IMR-90 (cell line): ENCODE measurements at regions not wholly inside any gene's neighbourhood (a gene's known extent, or its start where the extent isn't known, plus 50 kb on each side); places are given as distances from the start of the nearest gene placed in this dataset.

ENCODE experiments used
- BHLHE40 ChIP-seq: fragments of 150-350 bp; IDR thresholded peaks from 2 replicates; pipeline ENCODE4 v1.6.1; 2016; ENCODE audit warnings: mild to moderate bottlenecking, low read depth, low read length
- CEBPB ChIP-seq: IDR thresholded peaks from 2 replicates; pipeline ENCODE4 v1.6.1; 2012; ENCODE audit warnings: low read depth, low read length, improper control_type of control experiment
- POLR2A ChIP-seq: IDR thresholded peaks from 2 replicates; pipeline ENCODE4 v1.6.1; 2012; ENCODE audit warnings: mild to moderate bottlenecking, low read depth, low read length
- RAD21 ChIP-seq: IDR thresholded peaks from 2 replicates; pipeline ENCODE4 v1.6.1; 2012; ENCODE audit warnings: low read length, improper control_type of control experiment
- RCOR1 ChIP-seq: IDR thresholded peaks from 2 replicates; pipeline ENCODE4 v1.6.1; 2012; ENCODE audit warnings: mild to moderate bottlenecking, low read length, improper control_type of control experiment; ENCODE audit not compliant: insufficient replicate concordance
- TF ChIP-seq, protein P1 (sequence below): conservative IDR thresholded peaks from 2 replicates; pipeline ENCODE4 v1.5.1; 2012; ENCODE audit warnings: mild to moderate bottlenecking, low read depth, low read length, improper control_type of control experiment

DNA sequence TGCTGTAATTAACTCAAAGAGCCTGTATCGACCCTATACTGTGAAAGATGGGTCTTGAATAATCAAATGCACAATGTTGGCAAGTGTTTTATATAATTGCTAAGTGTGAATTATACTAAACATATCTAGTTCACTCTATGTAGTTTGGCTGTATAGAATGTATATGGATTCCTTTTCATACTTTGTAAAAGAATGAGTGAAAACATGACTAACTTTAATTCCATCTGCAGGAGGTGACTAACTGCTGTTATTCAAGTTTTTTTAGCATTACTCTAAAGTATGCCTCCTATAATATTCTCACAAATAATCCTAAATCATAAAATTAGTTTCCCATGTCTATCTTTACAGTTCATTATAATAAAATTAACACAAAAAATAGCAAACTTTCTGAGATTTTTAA, 394.0 kb upstream of the MON1B start:
- TF ChIP-seq POLR2A = no peak
- TF ChIP-seq CEBPB = no peak
- TF ChIP-seq, protein P1, sequence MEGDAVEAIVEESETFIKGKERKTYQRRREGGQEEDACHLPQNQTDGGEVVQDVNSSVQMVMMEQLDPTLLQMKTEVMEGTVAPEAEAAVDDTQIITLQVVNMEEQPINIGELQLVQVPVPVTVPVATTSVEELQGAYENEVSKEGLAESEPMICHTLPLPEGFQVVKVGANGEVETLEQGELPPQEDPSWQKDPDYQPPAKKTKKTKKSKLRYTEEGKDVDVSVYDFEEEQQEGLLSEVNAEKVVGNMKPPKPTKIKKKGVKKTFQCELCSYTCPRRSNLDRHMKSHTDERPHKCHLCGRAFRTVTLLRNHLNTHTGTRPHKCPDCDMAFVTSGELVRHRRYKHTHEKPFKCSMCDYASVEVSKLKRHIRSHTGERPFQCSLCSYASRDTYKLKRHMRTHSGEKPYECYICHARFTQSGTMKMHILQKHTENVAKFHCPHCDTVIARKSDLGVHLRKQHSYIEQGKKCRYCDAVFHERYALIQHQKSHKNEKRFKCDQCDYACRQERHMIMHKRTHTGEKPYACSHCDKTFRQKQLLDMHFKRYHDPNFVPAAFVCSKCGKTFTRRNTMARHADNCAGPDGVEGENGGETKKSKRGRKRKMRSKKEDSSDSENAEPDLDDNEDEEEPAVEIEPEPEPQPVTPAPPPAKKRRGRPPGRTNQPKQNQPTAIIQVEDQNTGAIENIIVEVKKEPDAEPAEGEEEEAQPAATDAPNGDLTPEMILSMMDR = no peak
- no peak for TF ChIP-seq BHLHE40
- no peak for TF ChIP-seq RAD21
- TF ChIP-seq RCOR1 = no peak
